Gastroesophageal sphincter (tissue), 3 donors: ENCODE measurements at regions not wholly inside any gene's neighbourhood (a gene's known extent, or its start where the extent isn't known, plus 50 kb on each side); places are given as distances from the start of the nearest gene placed in this dataset.

ENCODE experiments used
- EP300 ChIP-seq: sonication (generic); formaldehyde crosslinking; IDR thresholded peaks from one replicate; pipeline ENCODE4 v1.6.1; 2017; ENCODE audit warnings: antibody characterized with exemption, mild to moderate bottlenecking
- POLR2A ChIP-seq, 2 donors: fragments of 450-650 bp; IDR thresholded peaks; one replicate each; pipeline ENCODE4 v1.6.1; 2017; ENCODE audit warnings: antibody characterized with exemption in 2 of 2, mild to moderate bottlenecking in 2 of 2, moderate library complexity in 1 of 2
- POLR2AphosphoS5 ChIP-seq: sonication (generic); formaldehyde crosslinking; IDR thresholded peaks from one replicate; pipeline ENCODE4 v1.6.1; 2017; ENCODE audit warnings: antibody characterized with exemption
- TF ChIP-seq, protein P1 (sequence below), 4 experiments: fragments of 200-600 bp in 2 of 4; fragments of 450-650 bp in 2 of 4; sonication (generic) in 1 of 4; IDR thresholded peaks; one replicate each; pipeline ENCODE4 v1.5.1; 2017 to 2019; ENCODE audit warnings: antibody characterized with exemption in 4 of 4, mild to moderate bottlenecking in 2 of 4, moderate library complexity in 2 of 4

DNA sequence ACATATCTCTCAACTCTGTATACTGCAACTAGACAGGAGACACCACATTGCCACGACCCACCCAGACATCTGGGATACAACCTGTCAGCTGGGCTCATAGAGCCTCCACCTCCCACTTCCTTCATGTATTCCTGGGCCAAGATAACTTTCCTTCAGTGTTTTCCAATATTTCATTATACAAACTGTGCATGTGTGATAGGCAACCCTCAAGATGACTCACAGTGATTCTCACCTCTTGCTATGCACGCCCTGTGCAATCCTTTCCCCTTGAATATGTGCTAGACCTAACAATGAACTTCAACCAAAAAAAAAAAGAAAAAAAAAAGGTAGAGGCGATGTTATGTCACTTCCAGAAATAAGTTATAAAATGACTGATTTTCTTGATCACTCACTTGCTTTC, 138.0 kb upstream of the ALCAM start:
- TF ChIP-seq, protein P1, sequence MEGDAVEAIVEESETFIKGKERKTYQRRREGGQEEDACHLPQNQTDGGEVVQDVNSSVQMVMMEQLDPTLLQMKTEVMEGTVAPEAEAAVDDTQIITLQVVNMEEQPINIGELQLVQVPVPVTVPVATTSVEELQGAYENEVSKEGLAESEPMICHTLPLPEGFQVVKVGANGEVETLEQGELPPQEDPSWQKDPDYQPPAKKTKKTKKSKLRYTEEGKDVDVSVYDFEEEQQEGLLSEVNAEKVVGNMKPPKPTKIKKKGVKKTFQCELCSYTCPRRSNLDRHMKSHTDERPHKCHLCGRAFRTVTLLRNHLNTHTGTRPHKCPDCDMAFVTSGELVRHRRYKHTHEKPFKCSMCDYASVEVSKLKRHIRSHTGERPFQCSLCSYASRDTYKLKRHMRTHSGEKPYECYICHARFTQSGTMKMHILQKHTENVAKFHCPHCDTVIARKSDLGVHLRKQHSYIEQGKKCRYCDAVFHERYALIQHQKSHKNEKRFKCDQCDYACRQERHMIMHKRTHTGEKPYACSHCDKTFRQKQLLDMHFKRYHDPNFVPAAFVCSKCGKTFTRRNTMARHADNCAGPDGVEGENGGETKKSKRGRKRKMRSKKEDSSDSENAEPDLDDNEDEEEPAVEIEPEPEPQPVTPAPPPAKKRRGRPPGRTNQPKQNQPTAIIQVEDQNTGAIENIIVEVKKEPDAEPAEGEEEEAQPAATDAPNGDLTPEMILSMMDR (IDR thresholded peaks at IDR 0.05), result no peak
- TF ChIP-seq POLR2AphosphoS5 (no peak), POLR2A (IDR thresholded peaks at IDR 0.05) (no peak), EP300 (no peak)
